ENCODE measurements at regions not wholly inside any gene's neighbourhood (a gene's known extent, or its start where the extent isn't known, plus 50 kb on each side); places are given as distances from the start of the nearest gene placed in this dataset.

- Histone ChIP-seq H3K9me3 (no peaks in the 10 kb centered on the region), H3K27ac (no peak overlapping the region), H3K27me3 (no peaks in the 10 kb centered on the region), H3K4me1 (peaks cover 0 to 4% (median 2%) of the 10 kb centered on the region in 4 donors), H3K4me3 (no peak overlapping the region), H3K36me3 (no peaks in the 10 kb centered on the region)
- TF ChIP-seq POLR2AphosphoS5 (IDR thresholded peaks at IDR 0.05): no peak
- no peak for TF ChIP-seq POLR2A (IDR thresholded peaks at IDR 0.05)
- no peak for ATAC-seq (ENCODE audit: low FRiP score in 2 of 2)
- no peak for DNase-seq
- WGBS, 2 donors: 82 to 94% methylated on average over 5 of the region's 5 CpGs
Measured at GRCh38 chr21:28608646-28609045, 384.0 kb downstream of the LTN1 start.

- 92 to 94% methylated on average over 4 of the region's 4 CpGs for WGBS, 2 donors
- Histone ChIP-seq H3K9me3 (no peaks in the 10 kb centered on the region), H3K4me1 (peaks cover 0 to 4% (median 2%) of the 10 kb centered on the region in 4 donors), H3K27ac (no peak overlapping the region), H3K36me3 (no peaks in the 10 kb centered on the region), H3K27me3 (no peaks in the 10 kb centered on the region), H3K4me3 (no peak overlapping the region)
- TF ChIP-seq, protein P1, sequence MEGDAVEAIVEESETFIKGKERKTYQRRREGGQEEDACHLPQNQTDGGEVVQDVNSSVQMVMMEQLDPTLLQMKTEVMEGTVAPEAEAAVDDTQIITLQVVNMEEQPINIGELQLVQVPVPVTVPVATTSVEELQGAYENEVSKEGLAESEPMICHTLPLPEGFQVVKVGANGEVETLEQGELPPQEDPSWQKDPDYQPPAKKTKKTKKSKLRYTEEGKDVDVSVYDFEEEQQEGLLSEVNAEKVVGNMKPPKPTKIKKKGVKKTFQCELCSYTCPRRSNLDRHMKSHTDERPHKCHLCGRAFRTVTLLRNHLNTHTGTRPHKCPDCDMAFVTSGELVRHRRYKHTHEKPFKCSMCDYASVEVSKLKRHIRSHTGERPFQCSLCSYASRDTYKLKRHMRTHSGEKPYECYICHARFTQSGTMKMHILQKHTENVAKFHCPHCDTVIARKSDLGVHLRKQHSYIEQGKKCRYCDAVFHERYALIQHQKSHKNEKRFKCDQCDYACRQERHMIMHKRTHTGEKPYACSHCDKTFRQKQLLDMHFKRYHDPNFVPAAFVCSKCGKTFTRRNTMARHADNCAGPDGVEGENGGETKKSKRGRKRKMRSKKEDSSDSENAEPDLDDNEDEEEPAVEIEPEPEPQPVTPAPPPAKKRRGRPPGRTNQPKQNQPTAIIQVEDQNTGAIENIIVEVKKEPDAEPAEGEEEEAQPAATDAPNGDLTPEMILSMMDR (IDR thresholded peaks at IDR 0.05): no peak
- TF ChIP-seq EP300 (IDR thresholded peaks at IDR 0.05) (no peak), POLR2A (IDR thresholded peaks at IDR 0.05) (no peak), POLR2AphosphoS5 (IDR thresholded peaks at IDR 0.05) (no peak)
- ATAC-seq (ENCODE audit: low FRiP score in 2 of 2) (no peak), DNase-seq (no peak)
Measured at GRCh38 chr21:28607545-28607944, 385.1 kb downstream of the LTN1 start.

DNA sequence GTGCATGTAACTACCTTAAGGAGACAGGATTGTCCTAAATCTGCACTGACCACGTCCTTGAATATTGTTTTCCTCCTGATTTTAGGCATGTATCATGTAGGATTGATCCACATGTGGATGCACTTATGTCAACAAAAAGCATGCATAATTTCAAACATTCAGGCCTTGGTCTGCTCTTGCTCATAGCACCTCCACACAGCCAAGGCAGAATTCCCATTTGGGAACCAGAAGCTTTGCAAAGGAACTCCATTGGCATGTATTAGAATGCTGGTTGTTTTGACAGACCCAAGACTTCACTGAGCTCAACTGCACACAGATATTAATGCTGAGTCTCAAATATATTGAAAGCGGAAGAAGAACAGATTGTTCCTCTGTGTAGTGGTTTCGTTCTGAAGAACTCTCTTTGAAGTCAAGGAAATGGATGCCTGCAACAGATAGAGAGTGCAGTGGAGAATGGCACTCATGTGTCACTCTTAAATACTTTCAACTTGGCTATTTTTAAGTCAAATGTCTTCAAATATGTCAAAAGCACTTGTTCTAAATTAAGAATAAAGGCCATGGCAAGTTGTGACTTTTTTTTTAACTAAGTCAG lies 387.6 kb downstream of the LTN1 start:
- no peak overlapping the region for H3K27ac ChIP-seq
- no peak for DNase-seq
- WGBS, 2 donors: 61 to 69% methylated on average over 3 of the region's 3 CpGs
- ATAC-seq (ENCODE audit: low FRiP score in 2 of 2): peak in 1 of 2 donors; percentile 46
- H3K9me3 ChIP-seq: peaks cover 0 to 6% (median 4%) of the 10 kb centered on the region in 4 donors
- H3K36me3 ChIP-seq: no peaks in the 10 kb centered on the region
- no peak overlapping the region for H3K4me3 ChIP-seq
- no peak for TF ChIP-seq EP300 (IDR thresholded peaks at IDR 0.05)
- TF ChIP-seq, protein P1 (IDR thresholded peaks at IDR 0.05): no peak
- TF ChIP-seq POLR2AphosphoS5 (IDR thresholded peaks at IDR 0.05): no peak
- TF ChIP-seq POLR2A (IDR thresholded peaks at IDR 0.05): no peak
- H3K27me3 ChIP-seq: no peaks in the 10 kb centered on the region
- H3K4me1 ChIP-seq: peaks cover 0 to 4% (median 2%) of the 10 kb centered on the region in 4 donors

- no peak overlapping the region for H3K27ac ChIP-seq
- peaks cover 0 to 4% (median 2%) of the 10 kb centered on the region in 4 donors for H3K4me1 ChIP-seq
- no peaks in the 10 kb centered on the region for H3K36me3 ChIP-seq
- no peak overlapping the region for H3K4me3 ChIP-seq
- H3K9me3 ChIP-seq: peaks cover 0 to 9% (median 9%) of the 10 kb centered on the region in 4 donors
- DNase-seq: no peak
- ATAC-seq (ENCODE audit: low FRiP score in 2 of 2): no peak
- no peak for TF ChIP-seq POLR2AphosphoS5 (IDR thresholded peaks at IDR 0.05)
- TF ChIP-seq EP300 (IDR thresholded peaks at IDR 0.05): no peak
- no peaks in the 10 kb centered on the region for H3K27me3 ChIP-seq
Measured at GRCh38 chr21:28602546-28602945, 390.1 kb downstream of the LTN1 start.

DNA sequence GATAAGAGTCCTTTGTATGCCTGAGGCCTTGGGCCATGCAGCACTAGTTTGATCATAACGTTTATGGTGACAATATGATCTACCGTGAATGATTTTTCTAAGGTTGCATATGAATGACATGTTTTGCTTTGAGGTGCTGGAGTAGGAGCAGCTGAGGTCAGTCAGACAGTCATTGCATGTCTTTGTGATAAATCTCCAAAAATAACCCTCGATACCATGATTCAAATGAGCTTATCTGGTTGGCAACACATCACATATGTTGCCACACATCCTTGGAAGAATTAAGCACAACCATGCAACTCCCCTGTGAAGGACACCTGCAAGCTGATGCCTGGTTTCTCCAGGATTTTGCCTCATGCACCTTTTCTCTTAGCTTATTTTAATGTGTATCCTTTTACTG lies 394.5 kb downstream of the LTN1 start:
- Histone ChIP-seq H3K4me1 (no peaks in the 10 kb centered on the region), H3K4me3 (no peak overlapping the region), H3K36me3 (no peaks in the 10 kb centered on the region), H3K27me3 (no peaks in the 10 kb centered on the region), H3K27ac (no peak overlapping the region), H3K9me3 (peaks cover 0 to 9% (median 9%) of the 10 kb centered on the region in 4 donors)
- no peak for ATAC-seq (ENCODE audit: low FRiP score in 2 of 2)
- DNase-seq: no peak
- TF ChIP-seq, protein P1 (IDR thresholded peaks at IDR 0.05): no peak
- TF ChIP-seq POLR2A (IDR thresholded peaks at IDR 0.05): no peak
- TF ChIP-seq EP300 (IDR thresholded peaks at IDR 0.05): no peak
- no peak for TF ChIP-seq POLR2AphosphoS5 (IDR thresholded peaks at IDR 0.05)
- 89 to 93% methylated on average over 3 of the region's 3 CpGs for WGBS, 2 donors

GRCh38 chr21:28592205-28592865 lies 400.3 kb downstream of the LTN1 start:
- DNase-seq: no peak
- ATAC-seq (ENCODE audit: low FRiP score in 2 of 2): no peak
- H3K4me1 ChIP-seq: no peaks in the 10 kb centered on the region
- H3K27me3 ChIP-seq: no peaks in the 10 kb centered on the region
- 60 to 84% methylated on average over 6 of the region's 6 CpGs for WGBS, 2 donors
- no peak overlapping the region for H3K27ac ChIP-seq
- TF ChIP-seq POLR2AphosphoS5 (IDR thresholded peaks at IDR 0.05): no peak
- no peak for TF ChIP-seq POLR2A (IDR thresholded peaks at IDR 0.05)
- no peak for TF ChIP-seq EP300 (IDR thresholded peaks at IDR 0.05)
- TF ChIP-seq, protein P1 (IDR thresholded peaks at IDR 0.05): no peak
- H3K4me3 ChIP-seq: no peak overlapping the region
- no peaks in the 10 kb centered on the region for H3K36me3 ChIP-seq
- H3K9me3 ChIP-seq: no peaks in the 10 kb centered on the region
